A549 (cell line): ENCODE measurements at regions not wholly inside any gene's neighbourhood (a gene's known extent, or its start where the extent isn't known, plus 50 kb on each side); places are given as distances from the start of the nearest gene placed in this dataset.

Experiments
- ATAC-seq, 2 experiments: fragments of 200-7000 bp in 1 of 2; fragments of >200 bp in 1 of 2; cut with Nextera tagmentation in 1 of 2; cut with Tn5 transposase in 1 of 2; 3 replicates each; pipeline versions ENCODE4 v1.8.0 to v1.9.1; 2018 to 2020; ENCODE audit warnings: mild to moderate bottlenecking in 1 of 2, moderate library complexity in 1 of 2
- CTCF ChIA-PET: fragments of 300-600 bp; sonication (Branson Sonifier 250); formaldehyde crosslinking; extraction: SDS; loops from one replicate; lab custom pipeline; 2021; ENCODE audit warnings: antibody characterized with exemption, inconsistent platforms; lab: Yijun Ruan, JAX
- POLR2A ChIA-PET: fragments of 350-600 bp; formaldehyde crosslinking; extraction: SDS; loops from one replicate; lab custom pipeline; 2021; ENCODE audit warnings: antibody characterized with exemption, inconsistent platforms; lab: Yijun Ruan, JAX
- DNase-seq, 2 experiments: peaks; one replicate each; pipeline versions ENCODE4 v3.0.0 to v3.0.0-alpha.2; 2011 to 2016; ENCODE audit warnings: low read depth in 1 of 2, low spot score in 1 of 2
- FAIRE-seq: peaks from 2 replicates; lab custom pipeline; 2011; peaks lifted over from hg19 to GRCh38; lab: Jason Lieb, UNC
- H3K27ac ChIP-seq, 2 experiments: fragments of >200 bp; sonication (Bioruptor Twin); formaldehyde crosslinking; 3 replicates each; pipeline ENCODE4 v1.5.1; 2016 to 2017
- H3K4me1 ChIP-seq: fragments of >200 bp; sonication (Bioruptor Twin); formaldehyde crosslinking; 3 replicates; pipeline ENCODE4 v1.6.1; 2016
- H3K4me2 ChIP-seq: fragments of >200 bp; sonication (Bioruptor Twin); formaldehyde crosslinking; 3 replicates; pipeline ENCODE4 v1.6.1; 2016
- H3K4me3 ChIP-seq: fragments of >200 bp; sonication (Bioruptor Twin); formaldehyde crosslinking; 3 replicates; pipeline ENCODE4 v1.5.1; 2016
- H3K9me3 ChIP-seq: fragments of >200 bp; sonication (Bioruptor Twin); formaldehyde crosslinking; 3 replicates; pipeline ENCODE4 v1.6.1; 2016
- ATOH8 ChIP-seq: fragments of 250-450 bp; sonication (Bioruptor Pico); IDR thresholded peaks from 2 replicates; pipeline ENCODE4 v1.5.0; 2020; ENCODE audit warnings: low read depth, mild to moderate bottlenecking, moderate library complexity
- BCL3 ChIP-seq: fragments of >200 bp; sonication (Bioruptor Twin); formaldehyde crosslinking; IDR thresholded peaks from 3 replicates; pipeline ENCODE4 v1.6.1; 2016
- BHLHE40 ChIP-seq: IDR thresholded peaks from 2 replicates; pipeline ENCODE4 v1.6.1; 2012; ENCODE audit warnings: low read depth, low read length, inconsistent platforms
- CBX8 ChIP-seq: fragments of 200-600 bp; sonication (generic); IDR thresholded peaks from 2 replicates; pipeline ENCODE4 v1.6.1; 2016
- CHD4 ChIP-seq: fragments of 200-600 bp; sonication (generic); IDR thresholded peaks from 2 replicates; pipeline ENCODE4 v1.6.1; 2016; ENCODE audit warnings: antibody characterized with exemption, mild to moderate bottlenecking, borderline replicate concordance
- E2F6 ChIP-seq: IDR thresholded peaks from 2 replicates; pipeline ENCODE4 v1.6.1; 2012; ENCODE audit warnings: low read depth, borderline replicate concordance
- EHF ChIP-seq: fragments of 250-450 bp; sonication (Bioruptor Pico); IDR thresholded peaks from 2 replicates; pipeline ENCODE4 v1.5.0; 2020; ENCODE audit warnings: mild to moderate bottlenecking
- ELK1 ChIP-seq: fragments of 150-350 bp; IDR thresholded peaks from 2 replicates; pipeline ENCODE4 v1.6.1; 2014; ENCODE audit warnings: low read depth, mild to moderate bottlenecking, low read length
- EP300 ChIP-seq, 2 experiments: fragments of >200 bp; sonication (Bioruptor Twin); formaldehyde crosslinking; IDR thresholded peaks; 2 replicates in 1 of 2; 3 replicates in 1 of 2; pipeline ENCODE4 v1.6.1; 2016 to 2017
- ESRRA ChIP-seq: fragments of 150-350 bp; IDR thresholded peaks from 2 replicates; pipeline ENCODE4 v1.6.1; 2014; ENCODE audit warnings: mild to moderate bottlenecking, low read length, borderline replicate concordance
- FOSL2 ChIP-seq, 2 experiments: fragments of 450-650 bp in 1 of 2; fragments of >200 bp in 1 of 2; sonication (Bioruptor Twin) in 1 of 2; formaldehyde crosslinking; IDR thresholded peaks; 2 replicates each; pipeline versions ENCODE4 v1.5.0 to v1.6.1; 2016 to 2020; ENCODE audit warnings: mild to moderate bottlenecking in 1 of 2, moderate library complexity in 1 of 2
- HES2 ChIP-seq: fragments of >200 bp; sonication (Bioruptor Twin); formaldehyde crosslinking; IDR thresholded peaks from 2 replicates; pipeline ENCODE4 v1.6.1; 2016
- HOXA7 ChIP-seq: fragments of 250-450 bp; sonication (Bioruptor Pico); IDR thresholded peaks from 2 replicates; pipeline ENCODE4 v1.5.0; 2020; ENCODE audit warnings: mild to moderate bottlenecking, moderate library complexity
- HOXB13 ChIP-seq: fragments of 250-450 bp; sonication (Bioruptor Pico); IDR thresholded peaks from 2 replicates; pipeline ENCODE4 v1.5.0; 2020; ENCODE audit warnings: low read depth, mild to moderate bottlenecking, moderate library complexity
- JUN ChIP-seq, 2 experiments: fragments of >200 bp; sonication (Bioruptor Twin); formaldehyde crosslinking; IDR thresholded peaks; 2 replicates in 1 of 2; 3 replicates in 1 of 2; pipeline ENCODE4 v1.6.1; 2016 to 2017
- JUNB ChIP-seq: fragments of >200 bp; sonication (Bioruptor Twin); formaldehyde crosslinking; IDR thresholded peaks from 2 replicates; pipeline ENCODE4 v1.6.1; 2016
- MAFK ChIP-seq: fragments of 450-650 bp; IDR thresholded peaks from 2 replicates; pipeline ENCODE4 v1.6.1; 2014; ENCODE audit not compliant: partially characterized antibody
- PBX3 ChIP-seq: IDR thresholded peaks from 2 replicates; pipeline ENCODE4 v1.6.1; 2012
- RCOR1 ChIP-seq: fragments of 150-350 bp; IDR thresholded peaks from 2 replicates; pipeline ENCODE4 v1.6.1; 2014; ENCODE audit warnings: antibody characterized with exemption, low read length, low read depth
- RNF2 ChIP-seq: fragments of 200-600 bp; sonication (generic); IDR thresholded peaks from 2 replicates; pipeline ENCODE4 v1.6.1; 2016; ENCODE audit warnings: low read depth, mild to moderate bottlenecking, antibody characterized with exemption, moderate library complexity, borderline replicate concordance
- SREBF2 ChIP-seq: fragments of 450-650 bp; IDR thresholded peaks from 2 replicates; pipeline ENCODE4 v1.6.1; 2014; ENCODE audit warnings: mild to moderate bottlenecking, moderate library complexity
- TFCP2L1 ChIP-seq: fragments of 250-450 bp; sonication (Bioruptor Pico); IDR thresholded peaks from 2 replicates; pipeline ENCODE4 v1.5.0; 2021; ENCODE audit warnings: mild to moderate bottlenecking
- TP53 ChIP-seq: fragments of 250-450 bp; sonication (Bioruptor Pico); IDR thresholded peaks from 2 replicates; pipeline ENCODE4 v1.5.0; 2021; ENCODE audit warnings: mild to moderate bottlenecking, moderate library complexity
- USF2 ChIP-seq: fragments of 450-650 bp; IDR thresholded peaks from 2 replicates; pipeline ENCODE4 v1.6.1; 2014; ENCODE audit warnings: antibody characterized with exemption
- ZC3H11A ChIP-seq: fragments of 450-650 bp; IDR thresholded peaks from 2 replicates; pipeline ENCODE4 v1.6.1; 2014; ENCODE audit warnings: antibody characterized with exemption, mild to moderate bottlenecking
- WGBS: methylation state at CpG from one replicate; pipeline ENCODE4 v1.1.6; 2017; ENCODE audit errors: missing lambda C conversion rate; 5-methylcytosine and 5-hydroxymethylcytosine counted together

GRCh38 chr16:56048425-56049105 is 142.7 kb upstream of the GNAO1 start (continued):
- no peak for TF ChIP-seq EHF
- TF ChIP-seq SREBF2: no peak
- TF ChIP-seq JUNB: no peak

GRCh38 chr16:56047307-56048234 is 143.7 kb upstream of the GNAO1 start:
- H3K4me2 ChIP-seq: no peak overlapping the region
- H3K4me3 ChIP-seq: no peak overlapping the region
- no peak for DNase-seq
- ChIA-PET CTCF (interaction anchor here (1.3 kb wide), 1 partner anchor 271 kb away, joined by 4 read pairs; no protein-coding TSS in a partner anchor), POLR2A (no interaction called here)
- no peaks in the 10 kb centered on the region for H3K9me3 ChIP-seq
- no peaks in the 10 kb centered on the region for H3K4me1 ChIP-seq
- WGBS: 0% methylated on average over 4 of the region's 4 CpGs
- no peak for TF ChIP-seq USF2
- no peak for TF ChIP-seq CBX8
- no peak for TF ChIP-seq EP300 (IDR thresholded peaks at IDR 0.05)
- no peak for TF ChIP-seq TFCP2L1
- no peak for TF ChIP-seq PBX3
- TF ChIP-seq ESRRA: no peak
- no peak for TF ChIP-seq ZC3H11A
- TF ChIP-seq RCOR1: no peak
- no peak for TF ChIP-seq HOXB13 (CRISPR knock-in tag)
- no peak for TF ChIP-seq BCL3
- no peak for TF ChIP-seq TP53 (CRISPR knock-in tag)
- no peak for TF ChIP-seq HOXA7 (CRISPR knock-in tag)
- no peak for TF ChIP-seq ELK1
- no peak for TF ChIP-seq HES2
- TF ChIP-seq, all 56 proteins: peak for 0
- ATAC-seq: no peak
- FAIRE-seq: no peak
- H3K27ac ChIP-seq: no peak overlapping the region

GRCh38 chr16:56042416-56042815 is 148.9 kb upstream of the GNAO1 start:
- POLR2A ChIA-PET: no interaction called here
- no peak for TF ChIP-seq CBX8
- no peak for TF ChIP-seq USF2
- TF ChIP-seq RNF2: no peak
- no peak for TF ChIP-seq ESRRA
- no peak for TF ChIP-seq EP300 (IDR thresholded peaks at IDR 0.05)
- no peak for TF ChIP-seq ATOH8 (CRISPR knock-in tag)
- no peak for TF ChIP-seq JUNB
- no peak for TF ChIP-seq HOXB13 (CRISPR knock-in tag)
- no peak for TF ChIP-seq HES2
- no peak for TF ChIP-seq MAFK
- TF ChIP-seq CHD4: no peak
- TF ChIP-seq BHLHE40: no peak
- TF ChIP-seq E2F6: no peak
- no peak for TF ChIP-seq JUN (IDR thresholded peaks at IDR 0.05)
- TF ChIP-seq SREBF2: no peak
- no peak for TF ChIP-seq EHF
- TF ChIP-seq FOSL2 (IDR thresholded peaks at IDR 0.05): no peak
- no peak for TF ChIP-seq FOSL2 (CRISPR knock-in tag; IDR thresholded peaks at IDR 0.05)
- TF ChIP-seq, all 56 proteins: peak for 0
- 27% methylated on average over 4 of the region's 4 CpGs for WGBS
- Histone ChIP-seq H3K4me1 (no peaks in the 10 kb centered on the region), H3K27ac (no peak overlapping the region), H3K4me3 (no peak overlapping the region), H3K4me2 (no peak overlapping the region), H3K9me3 (no peaks in the 10 kb centered on the region)
- DNase-seq (no peak), FAIRE-seq (no peak), ATAC-seq (no peak)
- CTCF ChIA-PET: interaction anchor here (0.6 to 2.4 kb wide), 4 partner anchors 9 to 276 kb away, joined by 3 to 13 read pairs (median 3); no protein-coding TSS in a partner anchor
